Heart right ventricle (tissue), 16 donors: ENCODE measurements at regions not wholly inside any gene's neighbourhood (a gene's known extent, or its start where the extent isn't known, plus 50 kb on each side); places are given as distances from the start of the nearest gene placed in this dataset.

Source experiments
- ATAC-seq, 8 donors: fragments of 200-7000 bp; cut with Tn5 transposase; one replicate each; pipeline ENCODE4 v1.9.1; 2020; ENCODE audit warnings: mild to moderate bottlenecking in 8 of 8, moderate library complexity in 8 of 8, moderate number of reproducible peaks in 1 of 8
- DNase-seq, 2 donors: peaks; one replicate each; pipeline ENCODE4 v3.0.0-alpha.2; 2020
- H3K27ac ChIP-seq, 10 donors: fragments of 200-600 bp; sonication (generic) in 2 of 10; one replicate each; pipeline versions ENCODE4 v1.5.0 to v1.8.0; 2020 to 2022; ENCODE audit warnings: mild to moderate bottlenecking in 3 of 10
- H3K27me3 ChIP-seq, 7 donors: fragments of 200-600 bp; one replicate each; pipeline ENCODE4 v1.8.0; 2021 to 2022; ENCODE audit warnings: mild to moderate bottlenecking in 2 of 7
- H3K36me3 ChIP-seq, 9 donors: fragments of 200-600 bp; sonication (generic) in 1 of 9; one replicate each; pipeline versions ENCODE4 v1.5.0 to v1.8.0; 2020 to 2022; ENCODE audit warnings: mild to moderate bottlenecking in 2 of 9
- H3K4me1 ChIP-seq, 9 donors: fragments of 200-600 bp; sonication (generic) in 1 of 9; one replicate each; pipeline versions ENCODE4 v1.5.0 to v1.8.0; 2020 to 2022; ENCODE audit warnings: mild to moderate bottlenecking in 4 of 9
- H3K4me3 ChIP-seq, 10 donors: fragments of 200-600 bp; sonication (generic) in 2 of 10; one replicate each; pipeline versions ENCODE4 v1.5.0 to v1.8.0; 2020 to 2022; ENCODE audit warnings: mild to moderate bottlenecking in 7 of 10, moderate library complexity in 2 of 10
- H3K9me3 ChIP-seq, 11 donors: fragments of 200-600 bp in 10 of 11; sonication (generic) in 2 of 11; one replicate each; pipeline versions ENCODE4 v1.5.0 to v1.8.0; 2013 to 2022; ENCODE audit warnings: mild to moderate bottlenecking in 2 of 11, control low read depth in 1 of 11, moderate library complexity in 1 of 11
- WGBS, 2 donors: extraction: QIAGEN DNeasy Blood & Tissue Kit; methylation state at CpG; one replicate each; pipeline ENCODE4 v1.1.7; 2013; ENCODE audit warnings: inconsistent platforms in 1 of 2; 5-methylcytosine and 5-hydroxymethylcytosine counted together
- intact Hi-C, 10 donors: fragments of 100-400 bp; cut with DNase I; formaldehyde crosslinking; loops; one replicate each; pipeline versions ENCODE4 v1.11.1 to v1.14.2; 2022
- TF ChIP-seq, protein P1 (sequence below), 9 donors: fragments of 200-600 bp; sonication (generic) in 2 of 9; IDR thresholded peaks; one replicate each; pipeline versions ENCODE4 v1.5.0 to v1.8.0; 2021 to 2022; ENCODE audit warnings: antibody characterized with exemption in 9 of 9, mild to moderate bottlenecking in 5 of 9, moderate library complexity in 1 of 9
- donor health status: Arrhythmogenic right ventricular cardiomyopathy.
- donor health status: ischemic (EF 13 %, LVEDD 7.1; RV severe dilation, severe dysfunction).
- donor health status: healthy with polysubstance abuse.
- donor health status: DM: no; HTN: yes; CAD: no.
- donor health status: DM: no; HTN: no; CAD: no.
- donor health status: ischemic (EF 25% LVEDD 6.9; RV normal size, moderate dysfunction).
- donor health status: ischemic (EF 25% LVEDD 5.7; RV mildly dilated, moderate dysfunction).
- donor health status: healthy.
- donor health status: DM: yes; HTN: yes; CAD: no.
- donor health status: Ischemic cardiomyopathy.
- donor health status: ischemic (EF 35%, LVEDD 5.7; RV mildly dilated, moderate dysfunction).
- donor health status: nonischemic (EF 11% LVEDD 7.7; RV severe dilation, severe dysfunction).
- donor health status: DM: yes; HTN: yes; CAD: no.
- donor health status: PGD.
- donor health status: ischemic (EF 29% LVEDD 5.4; RV normal size, mild dysfunction).
- donor health status: nonischemic (EF 23%, LVEDD 6.1; RV moderate dilation, normal function).

DNA sequence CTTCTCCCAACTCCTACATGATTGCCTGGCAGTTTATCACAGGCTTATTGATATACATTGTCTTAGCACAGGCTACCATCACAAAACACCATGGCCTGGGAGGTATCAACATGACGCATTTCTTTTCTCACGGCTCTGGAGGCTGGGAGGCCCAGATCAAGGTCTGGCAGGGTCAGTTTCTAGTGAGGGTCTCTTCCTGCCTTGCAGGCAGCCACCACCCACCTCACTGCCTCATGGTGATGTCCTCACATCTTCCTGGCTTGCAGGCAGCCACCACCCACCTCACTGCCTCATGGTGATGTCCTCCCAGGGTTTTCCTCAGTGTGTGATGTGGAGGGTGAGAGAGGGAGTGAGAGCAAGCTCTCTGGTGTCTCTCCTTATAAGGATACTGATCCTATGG lies 599.3 kb upstream of the MKI67 start:
- Histone ChIP-seq H3K27me3 (peaks cover 0 to 9% (median 4%) of the 10 kb centered on the region in 7 donors), H3K36me3 (no peaks in the 10 kb centered on the region), H3K27ac (no peak overlapping the region), H3K4me3 (no peak overlapping the region), H3K9me3 (no peaks in the 10 kb centered on the region), H3K4me1 (no peaks in the 10 kb centered on the region)
- DNase-seq (no peak), ATAC-seq (no peak)
- intact Hi-C loops, result no loop called here
- WGBS, 2 donors, result 81 to 82% methylated on average over 2 of the region's 2 CpGs
- TF ChIP-seq, protein P1, sequence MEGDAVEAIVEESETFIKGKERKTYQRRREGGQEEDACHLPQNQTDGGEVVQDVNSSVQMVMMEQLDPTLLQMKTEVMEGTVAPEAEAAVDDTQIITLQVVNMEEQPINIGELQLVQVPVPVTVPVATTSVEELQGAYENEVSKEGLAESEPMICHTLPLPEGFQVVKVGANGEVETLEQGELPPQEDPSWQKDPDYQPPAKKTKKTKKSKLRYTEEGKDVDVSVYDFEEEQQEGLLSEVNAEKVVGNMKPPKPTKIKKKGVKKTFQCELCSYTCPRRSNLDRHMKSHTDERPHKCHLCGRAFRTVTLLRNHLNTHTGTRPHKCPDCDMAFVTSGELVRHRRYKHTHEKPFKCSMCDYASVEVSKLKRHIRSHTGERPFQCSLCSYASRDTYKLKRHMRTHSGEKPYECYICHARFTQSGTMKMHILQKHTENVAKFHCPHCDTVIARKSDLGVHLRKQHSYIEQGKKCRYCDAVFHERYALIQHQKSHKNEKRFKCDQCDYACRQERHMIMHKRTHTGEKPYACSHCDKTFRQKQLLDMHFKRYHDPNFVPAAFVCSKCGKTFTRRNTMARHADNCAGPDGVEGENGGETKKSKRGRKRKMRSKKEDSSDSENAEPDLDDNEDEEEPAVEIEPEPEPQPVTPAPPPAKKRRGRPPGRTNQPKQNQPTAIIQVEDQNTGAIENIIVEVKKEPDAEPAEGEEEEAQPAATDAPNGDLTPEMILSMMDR (IDR thresholded peaks at IDR 0.05), result no peak

- Histone ChIP-seq H3K27me3 (peaks cover 0 to 9% (median 4%) of the 10 kb centered on the region in 7 donors), H3K9me3 (no peaks in the 10 kb centered on the region), H3K27ac (no peak overlapping the region), H3K36me3 (no peaks in the 10 kb centered on the region), H3K4me1 (no peaks in the 10 kb centered on the region), H3K4me3 (no peak overlapping the region)
- 70 to 77% methylated on average over 6 of the region's 6 CpGs for WGBS, 2 donors
- no peak for ATAC-seq
- no peak for DNase-seq
- TF ChIP-seq, protein P1 (IDR thresholded peaks at IDR 0.05), result no peak
- intact Hi-C loops, result no loop called here
Observed at GRCh38 chr10:128727114-128727513, 600.9 kb upstream of the MKI67 start.

DNA sequence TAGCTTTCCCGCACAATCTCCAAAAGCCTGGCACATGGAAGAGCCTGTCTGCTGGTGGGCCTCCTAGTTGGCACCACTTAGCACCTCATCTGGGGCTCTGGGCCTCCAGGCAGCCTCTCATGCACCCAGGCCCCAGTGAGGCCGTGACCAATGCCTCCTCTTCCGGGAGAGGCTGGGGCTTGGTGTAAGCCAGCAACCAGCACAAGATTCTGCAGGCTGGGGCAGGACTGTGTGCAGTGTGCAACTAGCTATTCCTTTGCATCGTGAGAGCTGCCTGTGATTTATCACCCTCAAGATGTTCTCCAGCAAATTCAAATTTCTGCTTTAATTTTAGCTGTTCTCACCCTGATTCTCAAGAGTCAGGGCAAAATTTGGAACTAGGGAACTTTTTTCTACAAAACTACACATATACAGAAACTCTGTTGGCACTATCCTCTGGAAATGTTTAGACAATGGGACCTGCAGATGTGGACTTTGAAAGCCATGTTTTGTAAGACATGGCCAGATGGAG lies 603.7 kb upstream of the MKI67 start:
- WGBS, 2 donors, result 87 to 88% methylated on average over 4 of the region's 4 CpGs
- Histone ChIP-seq H3K9me3 (no peaks in the 10 kb centered on the region), H3K27me3 (peaks cover 0 to 11% (median 4%) of the 10 kb centered on the region in 7 donors), H3K36me3 (no peaks in the 10 kb centered on the region), H3K4me3 (no peak overlapping the region), H3K27ac (no peak overlapping the region), H3K4me1 (no peaks in the 10 kb centered on the region)
- ATAC-seq (no peak), DNase-seq (no peak)
- TF ChIP-seq, protein P1 (IDR thresholded peaks at IDR 0.05), result no peak
- intact Hi-C loops, result no loop called here

GRCh38 chr10:128730922-128731321 lies 604.7 kb upstream of the MKI67 start:
- H3K27ac ChIP-seq, result no peak overlapping the region
- H3K9me3 ChIP-seq, result no peaks in the 10 kb centered on the region
- no peaks in the 10 kb centered on the region for H3K36me3 ChIP-seq
- peaks cover 0 to 11% (median 4%) of the 10 kb centered on the region in 7 donors for H3K27me3 ChIP-seq
- no peaks in the 10 kb centered on the region for H3K4me1 ChIP-seq
- H3K4me3 ChIP-seq, result no peak overlapping the region
- ATAC-seq, result no peak
- WGBS, 2 donors, result 95 to 96% methylated on average over 13 of the region's 13 CpGs
- intact Hi-C loops, result no loop called here
- TF ChIP-seq, protein P1 (IDR thresholded peaks at IDR 0.05), result no peak
- no peak for DNase-seq
